ENCODE measurements at regions not wholly inside any gene's neighbourhood (a gene's known extent, or its start where the extent isn't known, plus 50 kb on each side); places are given as distances from the start of the nearest gene placed in this dataset.

GRCh38 chr5:27266184-27266583, 227.8 kb upstream of the CDH9 start:
- Histone ChIP-seq H3K27me3 (replicated peaks in 1 of 4; ENCODE audit: control insufficient read depth in 3 of 4, extremely low read depth in 1 of 4, insufficient read depth in 3 of 4, low read length in 3 of 4) (no peaks in the 10 kb centered on the region), H3K56ac (replicated peaks; ENCODE audit: insufficient read length, low read depth, low read length) (no peak overlapping the region), H4K20me1 (replicated peaks in 1 of 2; ENCODE audit: control insufficient read depth in 1 of 2, insufficient read depth in 2 of 2, low read length in 2 of 2) (no peaks in the 10 kb centered on the region), H3K14ac (ENCODE audit: insufficient read length) (no peak overlapping the region), H3K27ac (ENCODE audit: low read depth, low read length) (no peak overlapping the region), H3K23ac (ENCODE audit: insufficient read length) (no peak overlapping the region), H4K5ac (ENCODE audit: insufficient read length, low read depth, low read length) (no peak overlapping the region), H3K79me2 (ENCODE audit: control insufficient read depth in 1 of 2, insufficient read depth in 2 of 2, low read length in 2 of 2) (no peaks in the 10 kb centered on the region), H3K4ac (replicated peaks; ENCODE audit: insufficient read length, low read depth, low read length) (no peak overlapping the region), H3K79me1 (ENCODE audit: low read depth, low read length) (no peaks in the 10 kb centered on the region), H3K9ac (replicated peaks in 1 of 4; ENCODE audit: extremely low read depth in 1 of 4, low read depth in 3 of 4, low read length in 3 of 4) (no peak overlapping the region), H2AK5ac (ENCODE audit: low read depth, low read length) (no peak overlapping the region), H3K9me3 (ENCODE audit: insufficient read depth in 2 of 2, low read depth in 1 of 2, low read length in 1 of 2) (peaks cover 0 to 16% of the 10 kb centered on the region in 2 experiments; a peak in 1 of 4 replicates), H2BK15ac (ENCODE audit: low read length) (no peak overlapping the region), H3K36me3 (ENCODE audit: control insufficient read depth in 2 of 4, insufficient read depth in 4 of 4, low read length in 3 of 4) (no peaks in the 10 kb centered on the region), H2BK20ac (ENCODE audit: low read length) (no peak overlapping the region), H3K4me3 (ENCODE audit: extremely low read depth in 1 of 4, insufficient read depth in 2 of 4, low read depth in 3 of 4, low read length in 4 of 4) (no peak overlapping the region), H3K23me2 (ENCODE audit: low read depth, low read length) (no peaks in the 10 kb centered on the region), H2AFZ (ENCODE audit: low read length) (no peak overlapping the region), H2BK5ac (ENCODE audit: low read depth, low read length) (no peak overlapping the region), H4K8ac (ENCODE audit: extremely low read depth, insufficient read depth, low read length) (no peak overlapping the region), H3K4me2 (ENCODE audit: insufficient read depth in 1 of 2, low read depth in 2 of 2, low read length in 2 of 2) (no peak overlapping the region), H4K91ac (replicated peaks; ENCODE audit: insufficient read length, low read length) (no peak overlapping the region), H3K4me1 (replicated peaks in 1 of 4; ENCODE audit: control insufficient read depth in 3 of 4, insufficient read depth in 4 of 4, low read length in 3 of 4) (no peaks in the 10 kb centered on the region), H3K18ac (ENCODE audit: extremely low read depth, low read length) (no peak overlapping the region), H2BK12ac (ENCODE audit: low read depth, low read length) (no peak overlapping the region), H2BK120ac (replicated peaks; ENCODE audit: low read depth, low read length) (no peak overlapping the region)
- DNase-seq (ENCODE audit: low read depth in 1 of 2, low spot score in 2 of 2) = no peak
- no peak for FAIRE-seq
- CTCF ChIA-PET (ENCODE audit: partially characterized antibody) = no interaction called here
- 95% methylated on average over 2 of the region's 2 CpGs; no CpG with 5 or more reads in 1 of the 2 experiments for WGBS, 2 experiments (ENCODE audit: extremely low coverage in 1 of 2, insufficient coverage in 1 of 2, insufficient read length in 1 of 2, insufficient replicate concordance in 2 of 2, low coverage in 1 of 2, low lambda C conversion rate in 2 of 2, missing lambda C conversion rate in 1 of 2)
- POLR2A ChIA-PET (ENCODE audit: partially characterized antibody) = no interaction called here
- TF ChIP-seq KDM1A (IDR thresholded peaks at IDR 0.05; ENCODE audit: borderline replicate concordance, low read length) = no peak
- no peak for TF ChIP-seq JUN (IDR thresholded peaks at IDR 0.05; ENCODE audit: low read depth, low read length)
- no peak for TF ChIP-seq SIRT6 (IDR thresholded peaks at IDR 0.05; ENCODE audit: low read length)
- no peak for TF ChIP-seq RXRA (IDR thresholded peaks at IDR 0.05; ENCODE audit: insufficient read depth, low read depth, low read length)

Measured in H1 (cell line).